ENCODE measurements at regions not wholly inside any gene's neighbourhood (a gene's known extent, or its start where the extent isn't known, plus 50 kb on each side); places are given as distances from the start of the nearest gene placed in this dataset.

- POLR2A ChIA-PET (ENCODE audit: low non-redundant PET) = interaction anchor here (0.6 kb wide), 1 partner anchor 261 kb away, joined by 6 read pairs; no protein-coding TSS in a partner anchor
- Histone ChIP-seq H3K4me3 (ENCODE audit: low read depth, low read length, poor library complexity, severe bottlenecking) (no peak overlapping the region), H3K36me3 (ENCODE audit: insufficient read depth, low read length, poor library complexity, severe bottlenecking) (no peaks in the 10 kb centered on the region), H3K4me1 (ENCODE audit: insufficient read depth, low read length, poor library complexity, severe bottlenecking) (peaks cover 12% of the 10 kb centered on the region), H3K27ac (ENCODE audit: low read depth, low read length, poor library complexity, severe bottlenecking) (no peak overlapping the region), H3K9me3 (ENCODE audit: low read depth, low read length, poor library complexity, severe bottlenecking) (peaks cover 6% of the 10 kb centered on the region), H3K27me3 (replicated peaks; ENCODE audit: insufficient read depth, low read depth, low read length, poor library complexity) (no peaks in the 10 kb centered on the region)
- CTCF ChIA-PET = no interaction called here
- no peak for DNase-seq (ENCODE audit: low spot score)
- no TSS peak for BruUV-seq (replicated peaks)
- no peak for TF ChIP-seq CTCF (conservative IDR thresholded peaks at IDR 0.05; ENCODE audit: low read depth, low read length)
- no peak for TF ChIP-seq EZH2 (IDR thresholded peaks at IDR 0.05; ENCODE audit: borderline replicate concordance, low read depth, low read length, poor library complexity, severe bottlenecking)
- intact Hi-C loops (cut with micrococcal nuclease; ENCODE audit: unreplicated experiment) = no loop called here
These were observed 74.2 kb downstream of the FZD1 start for GRCh38 chr7:91338226-91339020.

GRCh38 chr7:91342346-91342745 is 78.1 kb downstream of the FZD1 start:
- POLR2A ChIA-PET (ENCODE audit: low non-redundant PET) = no interaction called here
- peaks cover 39% of the 10 kb centered on the region for H3K4me1 ChIP-seq (ENCODE audit: insufficient read depth, low read length, poor library complexity, severe bottlenecking)
- H3K36me3 ChIP-seq (ENCODE audit: insufficient read depth, low read length, poor library complexity, severe bottlenecking) = no peaks in the 10 kb centered on the region
- no peaks in the 10 kb centered on the region for H3K27me3 ChIP-seq (replicated peaks; ENCODE audit: insufficient read depth, low read depth, low read length, poor library complexity)
- intact Hi-C loops (cut with micrococcal nuclease; ENCODE audit: unreplicated experiment) = no loop called here
- H3K9me3 ChIP-seq (ENCODE audit: low read depth, low read length, poor library complexity, severe bottlenecking) = peaks cover 6% of the 10 kb centered on the region
- H3K4me3 ChIP-seq (ENCODE audit: low read depth, low read length, poor library complexity, severe bottlenecking) = no peak overlapping the region
- no peak overlapping the region for H3K27ac ChIP-seq (ENCODE audit: low read depth, low read length, poor library complexity, severe bottlenecking)
- no TSS peak for BruUV-seq (replicated peaks)
- no peak for TF ChIP-seq CTCF (conservative IDR thresholded peaks at IDR 0.05; ENCODE audit: low read depth, low read length)
- TF ChIP-seq EZH2 (IDR thresholded peaks at IDR 0.05; ENCODE audit: borderline replicate concordance, low read depth, low read length, poor library complexity, severe bottlenecking) = no peak
- no peak for DNase-seq (ENCODE audit: low spot score)
- CTCF ChIA-PET = no interaction called here

GRCh38 chr7:91343420-91343960 is 79.3 kb downstream of the FZD1 start:
- H3K4me1 ChIP-seq (ENCODE audit: insufficient read depth, low read length, poor library complexity, severe bottlenecking) = peaks cover 51% of the 10 kb centered on the region
- no peak overlapping the region for H3K27ac ChIP-seq (ENCODE audit: low read depth, low read length, poor library complexity, severe bottlenecking)
- TF ChIP-seq CTCF (conservative IDR thresholded peaks at IDR 0.05; ENCODE audit: low read depth, low read length) (no peak), EZH2 (IDR thresholded peaks at IDR 0.05; ENCODE audit: borderline replicate concordance, low read depth, low read length, poor library complexity, severe bottlenecking) (no peak)
- ChIA-PET POLR2A (ENCODE audit: low non-redundant PET) (no interaction called here), CTCF (no interaction called here)
- H3K9me3 ChIP-seq (ENCODE audit: low read depth, low read length, poor library complexity, severe bottlenecking) = peaks cover 2% of the 10 kb centered on the region
- intact Hi-C loops (cut with micrococcal nuclease; ENCODE audit: unreplicated experiment) = no loop called here
- no peak for DNase-seq (ENCODE audit: low spot score)
- no peaks in the 10 kb centered on the region for H3K36me3 ChIP-seq (ENCODE audit: insufficient read depth, low read length, poor library complexity, severe bottlenecking)
- no peaks in the 10 kb centered on the region for H3K27me3 ChIP-seq (replicated peaks; ENCODE audit: insufficient read depth, low read depth, low read length, poor library complexity)
- BruUV-seq (replicated peaks) = no TSS peak
- no peak overlapping the region for H3K4me3 ChIP-seq (ENCODE audit: low read depth, low read length, poor library complexity, severe bottlenecking)

All from A673 (cell line).